Mammary epithelial cell (primary cell): ENCODE measurements at regions not wholly inside any gene's neighbourhood (a gene's known extent, or its start where the extent isn't known, plus 50 kb on each side); places are given as distances from the start of the nearest gene placed in this dataset.

Experiments used
- EZH2 ChIP-seq: IDR thresholded peaks from 2 replicates; pipeline ENCODE4 v1.6.1; 2012; ENCODE audit warnings: low read length, inconsistent platforms, borderline replicate concordance
- TF ChIP-seq, protein P1 (sequence below), 2 donors: IDR thresholded peaks in 1 of 2; conservative IDR thresholded peaks in 1 of 2; 2 replicates each; pipeline ENCODE4 v1.5.1; 2011 to 2012; ENCODE audit warnings: inconsistent platforms in 2 of 2, low read length in 2 of 2, mild to moderate bottlenecking in 2 of 2, control low read depth in 1 of 2, low read depth in 1 of 2; ENCODE audit not compliant: insufficient read depth in 1 of 2; ENCODE audit errors: extremely low read depth in 1 of 2

- TF ChIP-seq, protein P1, sequence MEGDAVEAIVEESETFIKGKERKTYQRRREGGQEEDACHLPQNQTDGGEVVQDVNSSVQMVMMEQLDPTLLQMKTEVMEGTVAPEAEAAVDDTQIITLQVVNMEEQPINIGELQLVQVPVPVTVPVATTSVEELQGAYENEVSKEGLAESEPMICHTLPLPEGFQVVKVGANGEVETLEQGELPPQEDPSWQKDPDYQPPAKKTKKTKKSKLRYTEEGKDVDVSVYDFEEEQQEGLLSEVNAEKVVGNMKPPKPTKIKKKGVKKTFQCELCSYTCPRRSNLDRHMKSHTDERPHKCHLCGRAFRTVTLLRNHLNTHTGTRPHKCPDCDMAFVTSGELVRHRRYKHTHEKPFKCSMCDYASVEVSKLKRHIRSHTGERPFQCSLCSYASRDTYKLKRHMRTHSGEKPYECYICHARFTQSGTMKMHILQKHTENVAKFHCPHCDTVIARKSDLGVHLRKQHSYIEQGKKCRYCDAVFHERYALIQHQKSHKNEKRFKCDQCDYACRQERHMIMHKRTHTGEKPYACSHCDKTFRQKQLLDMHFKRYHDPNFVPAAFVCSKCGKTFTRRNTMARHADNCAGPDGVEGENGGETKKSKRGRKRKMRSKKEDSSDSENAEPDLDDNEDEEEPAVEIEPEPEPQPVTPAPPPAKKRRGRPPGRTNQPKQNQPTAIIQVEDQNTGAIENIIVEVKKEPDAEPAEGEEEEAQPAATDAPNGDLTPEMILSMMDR (conservative IDR thresholded peaks at IDR 0.05 in 1 of 2, IDR thresholded peaks at IDR 0.05 in 1 of 2; ENCODE audit: extremely low read depth in 1 of 2, insufficient read depth in 1 of 2, low read depth in 1 of 2, low read length in 2 of 2): no peak
- no peak for TF ChIP-seq EZH2
Observed at GRCh38 chr1:225712391-225712790, 59.5 kb upstream of the ENAH start.
